NT2/D1 (cell line): ENCODE measurements at regions not wholly inside any gene's neighbourhood (a gene's known extent, or its start where the extent isn't known, plus 50 kb on each side); places are given as distances from the start of the nearest gene placed in this dataset.

ENCODE experiments used
- SUZ12 ChIP-seq: IDR thresholded peaks from 2 replicates; pipeline ENCODE4 v1.6.1; 2011; ENCODE audit not compliant: insufficient read length, insufficient read depth; ENCODE audit errors: extremely low read depth
- YY1 ChIP-seq: IDR thresholded peaks from 2 replicates; pipeline ENCODE4 v1.6.1; 2011; ENCODE audit not compliant: insufficient read length, insufficient read depth
- ZNF274 ChIP-seq: IDR thresholded peaks from 2 replicates; pipeline ENCODE4 v1.6.1; 2011; ENCODE audit warnings: mild to moderate bottlenecking, low read depth, low read length

DNA sequence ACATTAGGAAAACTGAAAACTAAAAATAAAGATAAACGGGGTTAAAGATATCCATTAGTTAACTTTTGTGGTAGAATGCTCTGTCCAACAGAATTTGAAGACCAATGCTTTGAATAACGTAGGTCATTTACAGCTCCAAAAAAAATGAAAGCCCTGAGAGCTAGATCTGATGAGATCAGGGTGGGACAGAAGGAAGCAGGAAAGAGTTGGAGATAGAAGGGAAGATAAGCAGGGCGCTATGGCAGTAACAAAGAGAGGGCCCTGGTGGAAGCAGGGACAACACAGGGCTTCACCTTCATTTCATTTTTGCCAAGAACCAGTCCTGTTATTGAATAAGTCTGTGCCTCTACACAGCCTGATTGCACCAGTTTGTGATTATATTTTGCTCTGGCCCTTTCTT lies 51.0 kb upstream of the RGS8 start:
- TF ChIP-seq ZNF274 (no peak), SUZ12 (no peak), YY1 (no peak)
